ENCODE measurements at regions not wholly inside any gene's neighbourhood (a gene's known extent, or its start where the extent isn't known, plus 50 kb on each side); places are given as distances from the start of the nearest gene placed in this dataset.
A peak's percentile ranks its signal among the peaks of the same experiment; 100 is the strongest.

DNA sequence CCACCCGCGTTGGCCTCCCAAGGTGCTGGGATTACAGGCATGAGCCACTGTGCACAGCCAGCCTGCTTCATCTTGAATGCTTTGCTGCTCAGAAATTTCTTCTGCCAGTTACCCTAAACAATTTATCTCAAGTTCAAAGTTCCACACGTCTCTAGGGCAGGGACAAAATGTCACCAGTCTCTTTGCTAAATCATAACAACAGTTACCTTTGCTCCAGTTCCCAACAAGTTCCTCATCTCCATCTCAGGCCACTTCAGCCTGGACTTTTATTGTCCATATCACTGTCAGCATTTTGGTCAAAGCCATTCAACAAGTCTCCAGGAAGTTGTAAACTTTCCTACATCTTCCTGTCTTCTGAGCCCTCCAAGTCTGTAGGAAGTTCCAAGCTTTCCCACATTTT, 159.5 kb upstream of the DYRK2 start:
- intact Hi-C loops (cut with DNase I; ENCODE audit: low total_unique reads) (no loop called here), in situ Hi-C loops (cut with MboI; ENCODE audit: low pct_ligation_motif_present in 1 of 4, low pct_unique_long_range_greater_than_20kb in 1 of 4, low sequenced_read_pairs in 3 of 4) (no loop called here)
- Histone ChIP-seq H3K4me1 (peaks cover 0 to 5% (median under 1%) of the 10 kb centered on the region in 4 donors), H3K27ac (no peak overlapping the region), H3K36me3 (no peaks in the 10 kb centered on the region), H3K4me3 (no peak overlapping the region), H3K9me3 (peaks cover 17 to 18% of the 10 kb centered on the region in 2 donors), H3K27me3 (no peaks in the 10 kb centered on the region)
- DNase-seq = no peak
- 20 to 77% methylated on average over 1 to 3 of the region's 3 CpGs for WGBS, 2 donors (ENCODE audit: low coverage in 1 of 2)
- TF ChIP-seq POLR2AphosphoS5 (IDR thresholded peaks at IDR 0.05) (no peak), EP300 (IDR thresholded peaks at IDR 0.05; ENCODE audit: low read depth) (no peak), POLR2A (IDR thresholded peaks at IDR 0.05) (no peak)
- TF ChIP-seq, protein P1, sequence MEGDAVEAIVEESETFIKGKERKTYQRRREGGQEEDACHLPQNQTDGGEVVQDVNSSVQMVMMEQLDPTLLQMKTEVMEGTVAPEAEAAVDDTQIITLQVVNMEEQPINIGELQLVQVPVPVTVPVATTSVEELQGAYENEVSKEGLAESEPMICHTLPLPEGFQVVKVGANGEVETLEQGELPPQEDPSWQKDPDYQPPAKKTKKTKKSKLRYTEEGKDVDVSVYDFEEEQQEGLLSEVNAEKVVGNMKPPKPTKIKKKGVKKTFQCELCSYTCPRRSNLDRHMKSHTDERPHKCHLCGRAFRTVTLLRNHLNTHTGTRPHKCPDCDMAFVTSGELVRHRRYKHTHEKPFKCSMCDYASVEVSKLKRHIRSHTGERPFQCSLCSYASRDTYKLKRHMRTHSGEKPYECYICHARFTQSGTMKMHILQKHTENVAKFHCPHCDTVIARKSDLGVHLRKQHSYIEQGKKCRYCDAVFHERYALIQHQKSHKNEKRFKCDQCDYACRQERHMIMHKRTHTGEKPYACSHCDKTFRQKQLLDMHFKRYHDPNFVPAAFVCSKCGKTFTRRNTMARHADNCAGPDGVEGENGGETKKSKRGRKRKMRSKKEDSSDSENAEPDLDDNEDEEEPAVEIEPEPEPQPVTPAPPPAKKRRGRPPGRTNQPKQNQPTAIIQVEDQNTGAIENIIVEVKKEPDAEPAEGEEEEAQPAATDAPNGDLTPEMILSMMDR (IDR thresholded peaks at IDR 0.05) = no peak

DNA sequence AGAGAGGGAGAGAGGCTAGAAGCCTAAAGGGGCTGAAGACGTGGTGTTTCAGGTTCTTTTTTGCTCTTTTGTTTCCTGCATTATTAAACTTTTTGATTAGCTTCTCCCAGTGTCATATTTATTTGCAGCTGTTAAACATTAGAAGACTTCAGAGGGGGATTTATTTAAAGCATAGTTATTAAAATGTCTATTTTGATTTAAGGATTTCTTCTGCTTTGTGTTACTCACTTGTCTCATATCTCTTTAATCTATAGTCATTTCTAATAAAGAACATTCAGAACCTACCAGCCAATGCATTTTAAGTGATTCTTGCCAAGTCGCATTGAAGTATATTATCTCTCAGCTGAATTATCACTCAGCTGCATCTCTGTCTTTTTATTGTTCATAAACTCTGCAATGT, 152.0 kb upstream of the DYRK2 start:
- no peak for TF ChIP-seq EP300 (IDR thresholded peaks at IDR 0.05; ENCODE audit: low read depth)
- TF ChIP-seq POLR2AphosphoS5 (IDR thresholded peaks at IDR 0.05) = no peak
- no peak for TF ChIP-seq POLR2A (IDR thresholded peaks at IDR 0.05)
- TF ChIP-seq, protein P1 (IDR thresholded peaks at IDR 0.05) = no peak

DNA sequence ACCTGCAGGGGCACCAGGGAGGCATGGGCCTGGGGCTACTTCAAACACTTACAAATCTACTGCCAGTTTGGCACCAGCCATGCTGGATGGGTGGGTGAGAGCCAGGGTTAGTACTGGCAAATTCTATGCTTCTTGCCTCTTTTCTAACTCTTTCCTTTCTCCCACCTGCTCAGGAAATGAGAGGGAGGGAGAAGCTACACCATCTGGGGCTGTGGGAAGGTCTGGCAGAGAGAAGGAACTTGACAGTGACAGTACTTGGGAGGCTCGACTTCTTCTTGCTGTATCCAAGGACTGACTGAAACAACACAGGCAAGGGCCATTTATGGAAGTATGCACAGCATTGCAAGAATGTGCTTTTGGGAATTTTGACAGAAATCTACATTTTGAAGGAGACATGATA, 149.6 kb upstream of the DYRK2 start:
- Histone ChIP-seq H3K4me1 (peaks cover 0 to 15% (median 7%) of the 10 kb centered on the region in 4 donors), H3K9me3 (no peaks in the 10 kb centered on the region), H3K36me3 (no peaks in the 10 kb centered on the region), H3K4me3 (no peak overlapping the region), H3K27ac (no peak overlapping the region), H3K27me3 (no peaks in the 10 kb centered on the region)
- intact Hi-C loops (cut with DNase I; ENCODE audit: low total_unique reads) (no loop called here), in situ Hi-C loops (cut with MboI; ENCODE audit: low pct_ligation_motif_present in 1 of 4, low pct_unique_long_range_greater_than_20kb in 1 of 4, low sequenced_read_pairs in 3 of 4) (no loop called here)
- WGBS, 2 donors (ENCODE audit: low coverage in 1 of 2) = 43 to 50% methylated on average over 1 of the region's 1 CpG
- DNase-seq = no peak
- TF ChIP-seq EP300 (IDR thresholded peaks at IDR 0.05; ENCODE audit: low read depth) = no peak
- TF ChIP-seq, protein P1 (IDR thresholded peaks at IDR 0.05) = no peak

More for the DNA sequence above, 152.0 kb upstream of the DYRK2 start:
- Histone ChIP-seq H3K27me3 (no peaks in the 10 kb centered on the region), H3K4me3 (no peak overlapping the region), H3K27ac (no peak overlapping the region), H3K9me3 (peaks cover 9% of the 10 kb centered on the region in 2 donors), H3K4me1 (peaks cover 0 to 10% (median 3%) of the 10 kb centered on the region in 4 donors), H3K36me3 (no peaks in the 10 kb centered on the region)
- WGBS, 2 donors (ENCODE audit: low coverage in 1 of 2) = 66 to 92% methylated on average over 1 to 2 of the region's 2 CpGs
- in situ Hi-C loops (cut with MboI; ENCODE audit: low pct_ligation_motif_present in 1 of 4, low pct_unique_long_range_greater_than_20kb in 1 of 4, low sequenced_read_pairs in 3 of 4) = no loop called here
- DNase-seq = no peak
- intact Hi-C loops (cut with DNase I; ENCODE audit: low total_unique reads) = no loop called here

DNA sequence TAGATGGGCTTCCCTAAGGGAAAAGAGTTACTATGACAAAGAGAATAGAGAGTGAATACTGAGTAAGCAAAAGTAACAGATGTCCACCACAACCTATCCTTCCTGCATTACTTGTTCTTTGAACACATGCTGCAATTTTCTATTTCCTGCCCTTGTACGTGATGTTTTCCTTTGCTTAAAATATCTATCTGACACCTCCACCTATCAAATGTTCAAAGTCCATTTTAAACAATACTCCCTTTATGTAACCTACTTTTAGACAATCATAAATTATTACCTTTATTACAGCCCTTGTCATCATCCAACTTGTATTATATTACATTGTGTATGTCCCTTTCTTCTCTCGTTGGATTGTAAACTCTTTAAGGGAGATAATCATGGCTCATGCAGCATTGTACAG, 147.2 kb upstream of the DYRK2 start:
- H3K27ac ChIP-seq = peak overlapping the region; percentile 43 to 59 (median 53)
- DNase-seq = no peak

DNA sequence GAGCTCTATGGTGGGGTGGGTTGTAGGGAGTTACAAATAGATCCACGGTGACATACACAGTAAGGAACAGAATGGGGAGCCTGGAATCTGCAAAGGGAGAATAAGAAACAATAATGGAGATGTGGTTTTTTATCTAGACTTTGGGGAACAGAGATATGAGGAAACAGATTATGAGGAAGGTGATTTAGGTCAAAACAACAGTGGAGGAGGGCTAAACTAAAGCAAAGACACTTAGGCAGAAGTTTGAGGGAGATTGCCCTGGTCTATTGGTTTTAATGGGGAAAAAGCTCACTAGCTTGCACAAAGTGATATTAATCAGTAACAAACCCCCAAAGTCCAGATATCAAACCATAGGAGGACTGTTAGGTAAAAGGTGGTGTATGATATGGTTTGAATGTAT, 144.5 kb upstream of the DYRK2 start:
- peaks cover 0 to 15% (median 7%) of the 10 kb centered on the region in 4 donors for H3K4me1 ChIP-seq
- H3K27ac ChIP-seq = no peak overlapping the region
- DNase-seq = no peak
- intact Hi-C loops (cut with DNase I; ENCODE audit: low total_unique reads) = no loop called here
- TF ChIP-seq POLR2A (IDR thresholded peaks at IDR 0.05) (no peak), POLR2AphosphoS5 (IDR thresholded peaks at IDR 0.05) (no peak), EP300 (IDR thresholded peaks at IDR 0.05; ENCODE audit: low read depth) (no peak)
- TF ChIP-seq, protein P1 (IDR thresholded peaks at IDR 0.05) = no peak
- no peaks in the 10 kb centered on the region for H3K27me3 ChIP-seq
- in situ Hi-C loops (cut with MboI; ENCODE audit: low pct_ligation_motif_present in 1 of 4, low pct_unique_long_range_greater_than_20kb in 1 of 4, low sequenced_read_pairs in 3 of 4) = no loop called here
- H3K9me3 ChIP-seq = no peaks in the 10 kb centered on the region
- H3K4me3 ChIP-seq = no peak overlapping the region
- H3K36me3 ChIP-seq = no peaks in the 10 kb centered on the region
- 70 to 85% methylated on average over 1 of the region's 1 CpG for WGBS, 2 donors (ENCODE audit: low coverage in 1 of 2)

More for the DNA sequence above, 147.2 kb upstream of the DYRK2 start:
- no peaks in the 10 kb centered on the region for H3K9me3 ChIP-seq
- no peaks in the 10 kb centered on the region for H3K36me3 ChIP-seq
- no peaks in the 10 kb centered on the region for H3K27me3 ChIP-seq
- TF ChIP-seq POLR2AphosphoS5 (IDR thresholded peaks at IDR 0.05) = peak in 2 of 3 donors; percentile 38 to 68
- peak; percentile 6 for TF ChIP-seq EP300 (IDR thresholded peaks at IDR 0.05; ENCODE audit: low read depth)
- TF ChIP-seq POLR2A (IDR thresholded peaks at IDR 0.05) = no peak
- peaks cover 0 to 15% (median 7%) of the 10 kb centered on the region in 4 donors for H3K4me1 ChIP-seq
- WGBS, 2 donors (ENCODE audit: low coverage in 1 of 2) = 23 to 26% methylated on average over 2 of the region's 2 CpGs
- in situ Hi-C loops (cut with MboI; ENCODE audit: low pct_ligation_motif_present in 1 of 4, low pct_unique_long_range_greater_than_20kb in 1 of 4, low sequenced_read_pairs in 3 of 4) = no loop called here
- intact Hi-C loops (cut with DNase I; ENCODE audit: low total_unique reads) = no loop called here
- no peak overlapping the region for H3K4me3 ChIP-seq

Measured in transverse colon (tissue), 4 donors.